ENCODE measurements at regions not wholly inside any gene's neighbourhood (a gene's known extent, or its start where the extent isn't known, plus 50 kb on each side); places are given as distances from the start of the nearest gene placed in this dataset.
"Not testable (repeated sequence)": the region's sequence is repeated elsewhere in the genome, so short reads cannot be mapped to it uniquely, and the experiment has no call there.

- no peak for TF ChIP-seq CTCF (IDR thresholded peaks at IDR 0.05; ENCODE audit: low read length, missing control alignments)
- DNase-seq (ENCODE audit: low read depth) = no peak
These were observed 411.7 kb downstream of the KCNRG start for GRCh38 chr13:50426927-50427326.

GRCh38 chr13:50427511-50427910 lies 412.3 kb downstream of the KCNRG start:
- not testable (repeated sequence) for H3K4me3 ChIP-seq (replicated peaks; ENCODE audit: low read depth, low read length); DNase-seq (ENCODE audit: low read depth)

More at GRCh38 chr13:50426927-50427326, 411.7 kb downstream of the KCNRG start:
- no peak overlapping the region for H3K4me3 ChIP-seq (replicated peaks; ENCODE audit: low read depth, low read length)

- no peak for DNase-seq (ENCODE audit: low read depth)
- no peak overlapping the region for H3K4me3 ChIP-seq (replicated peaks; ENCODE audit: low read depth, low read length)
- TF ChIP-seq CTCF (IDR thresholded peaks at IDR 0.05; ENCODE audit: low read length, missing control alignments) = no peak
These were observed 413.1 kb downstream of the KCNRG start for GRCh38 chr13:50428183-50428877.

GRCh38 chr13:50435011-50435410 lies 408.5 kb downstream of the DLEU7 start:
- no peak for DNase-seq (ENCODE audit: low read depth)
- TF ChIP-seq CTCF (IDR thresholded peaks at IDR 0.05; ENCODE audit: low read length, missing control alignments) = no peak
- no peak overlapping the region for H3K4me3 ChIP-seq (replicated peaks; ENCODE audit: low read depth, low read length)

- no peak overlapping the region for H3K4me3 ChIP-seq (replicated peaks; ENCODE audit: low read depth, low read length)
- no peak for DNase-seq (ENCODE audit: low read depth)
- TF ChIP-seq CTCF (IDR thresholded peaks at IDR 0.05; ENCODE audit: low read length, missing control alignments) = no peak
These were observed 406.2 kb downstream of the DLEU7 start for GRCh38 chr13:50437252-50437651.

- no peak for TF ChIP-seq CTCF (IDR thresholded peaks at IDR 0.05; ENCODE audit: low read length, missing control alignments)
- H3K4me3 ChIP-seq (replicated peaks; ENCODE audit: low read depth, low read length) = no peak overlapping the region
- DNase-seq (ENCODE audit: low read depth) = no peak
These were observed 405.1 kb downstream of the DLEU7 start for GRCh38 chr13:50438351-50438750.

GRCh38 chr13:50441130-50441529 lies 402.4 kb downstream of the DLEU7 start:
- DNase-seq (ENCODE audit: low read depth) = no peak
- TF ChIP-seq CTCF (IDR thresholded peaks at IDR 0.05; ENCODE audit: low read length, missing control alignments) = no peak
- H3K4me3 ChIP-seq (replicated peaks; ENCODE audit: low read depth, low read length) = no peak overlapping the region

All from fibroblast of pulmonary artery (primary cell).